Upper lobe of left lung (tissue), 6 donors: ENCODE measurements at regions not wholly inside any gene's neighbourhood (a gene's known extent, or its start where the extent isn't known, plus 50 kb on each side); places are given as distances from the start of the nearest gene placed in this dataset.

Experiments
- ATAC-seq, 2 donors: fragments of 200-7000 bp; cut with Tn5 transposase; one replicate each; pipeline ENCODE4 v1.9.1; 2022; ENCODE audit warnings: mild to moderate bottlenecking in 2 of 2, moderate library complexity in 2 of 2; ENCODE audit not compliant: low FRiP score in 2 of 2
- DNase-seq, 2 donors: peaks; one replicate each; pipeline ENCODE4 v3.0.0-alpha.2; 2019 to 2020
- H3K27ac ChIP-seq, 4 donors: fragments of 200-600 bp; sonication (generic); one replicate each; pipeline ENCODE4 v1.5.1; 2016 to 2019
- H3K27me3 ChIP-seq, 4 donors: fragments of 200-600 bp; sonication (generic); one replicate each; pipeline ENCODE4 v1.5.1; 2017 to 2019
- H3K36me3 ChIP-seq, 4 donors: fragments of 200-600 bp; sonication (generic); one replicate each; pipeline ENCODE4 v1.5.1; 2016 to 2019
- H3K4me1 ChIP-seq, 4 donors: fragments of 200-600 bp; sonication (generic); one replicate each; pipeline ENCODE4 v1.5.1; 2018 to 2019
- H3K4me3 ChIP-seq, 4 donors: fragments of 200-600 bp; sonication (generic); one replicate each; pipeline ENCODE4 v1.5.1; 2017 to 2019; ENCODE audit warnings: mild to moderate bottlenecking in 2 of 4, moderate library complexity in 1 of 4
- H3K9me3 ChIP-seq, 4 donors: fragments of 200-600 bp; sonication (generic); one replicate each; pipeline ENCODE4 v1.5.1; 2018 to 2019
- EP300 ChIP-seq, 4 donors: sonication (generic); formaldehyde crosslinking; IDR thresholded peaks; one replicate each; pipeline ENCODE4 v1.5.1; 2017; ENCODE audit warnings: antibody characterized with exemption in 4 of 4, control low read depth in 2 of 4
- POLR2A ChIP-seq, 4 donors: fragments of 450-650 bp; IDR thresholded peaks; one replicate each; pipeline ENCODE4 v1.5.1; 2016 to 2017; ENCODE audit warnings: antibody characterized with exemption in 4 of 4, mild to moderate bottlenecking in 2 of 4
- POLR2AphosphoS5 ChIP-seq, 2 donors: sonication (generic); formaldehyde crosslinking; IDR thresholded peaks; one replicate each; pipeline ENCODE4 v1.5.1; 2017; ENCODE audit warnings: antibody characterized with exemption in 2 of 2
- WGBS, 2 donors: methylation state at CpG; one replicate each; pipeline ENCODE4 v1.1.5; 2017 to 2018; 5-methylcytosine and 5-hydroxymethylcytosine counted together
- TF ChIP-seq, protein P1 (sequence below), 6 experiments: fragments of 450-650 bp in 4 of 6; fragments of 200-600 bp in 2 of 6; sonication (generic) in 2 of 6; IDR thresholded peaks; one replicate each; pipeline ENCODE4 v1.5.1; 2016 to 2019; ENCODE audit warnings: antibody characterized with exemption in 6 of 6
- donor health status: DM: no; HTN: no; CAD: no; lungs with moderate emphysema.
- donor health status: DM: no; HTN: yes; CAD: no; lungs with severe emphysema.

DNA sequence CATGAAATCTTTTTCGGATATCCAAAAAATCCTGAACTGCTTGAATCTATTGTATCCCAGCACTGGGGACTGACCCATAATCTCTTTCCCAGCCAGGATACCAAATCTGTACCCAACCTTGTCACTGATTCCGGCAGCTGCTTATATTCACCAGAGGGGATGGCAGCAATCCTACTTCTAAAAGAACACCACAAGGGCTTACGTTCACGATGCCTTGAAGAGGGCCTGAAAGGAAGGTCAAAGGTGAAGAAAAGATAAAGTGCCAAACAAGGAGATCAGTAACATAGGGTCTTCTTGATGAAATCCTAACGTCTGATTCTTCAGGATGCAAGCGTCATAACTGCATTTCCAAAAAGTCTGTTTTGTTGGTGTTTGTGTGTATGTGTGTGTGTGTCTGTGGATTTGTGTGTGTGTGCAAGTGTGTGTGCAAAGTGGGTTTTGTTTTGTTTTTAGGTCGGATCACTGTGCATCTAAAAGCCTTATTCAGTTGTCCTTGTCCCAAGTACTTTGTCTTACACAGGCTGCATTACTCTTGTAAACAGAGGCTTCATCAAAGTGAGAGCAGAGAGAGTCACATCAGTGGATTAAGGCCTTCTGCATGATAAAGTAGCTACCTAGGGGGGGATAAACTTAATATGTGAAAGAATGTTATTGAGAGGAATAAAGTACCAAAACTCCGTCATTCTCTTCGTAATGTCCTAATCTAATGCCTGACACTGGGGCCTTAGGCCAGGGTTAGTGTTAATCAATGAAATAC is 179.3 kb downstream of the BARHL2 start:
- Histone ChIP-seq H3K4me1 (no peaks in the 10 kb centered on the region), H3K36me3 (no peaks in the 10 kb centered on the region), H3K9me3 (no peaks in the 10 kb centered on the region), H3K27ac (no peak overlapping the region), H3K27me3 (no peaks in the 10 kb centered on the region), H3K4me3 (no peak overlapping the region)
- 63 to 75% methylated on average over 9 of the region's 9 CpGs for WGBS, 2 donors
- ATAC-seq (no peak), DNase-seq (no peak)
- TF ChIP-seq POLR2AphosphoS5 (IDR thresholded peaks at IDR 0.05) (no peak), POLR2A (IDR thresholded peaks at IDR 0.05) (no peak), EP300 (IDR thresholded peaks at IDR 0.05) (no peak)
- TF ChIP-seq, protein P1, sequence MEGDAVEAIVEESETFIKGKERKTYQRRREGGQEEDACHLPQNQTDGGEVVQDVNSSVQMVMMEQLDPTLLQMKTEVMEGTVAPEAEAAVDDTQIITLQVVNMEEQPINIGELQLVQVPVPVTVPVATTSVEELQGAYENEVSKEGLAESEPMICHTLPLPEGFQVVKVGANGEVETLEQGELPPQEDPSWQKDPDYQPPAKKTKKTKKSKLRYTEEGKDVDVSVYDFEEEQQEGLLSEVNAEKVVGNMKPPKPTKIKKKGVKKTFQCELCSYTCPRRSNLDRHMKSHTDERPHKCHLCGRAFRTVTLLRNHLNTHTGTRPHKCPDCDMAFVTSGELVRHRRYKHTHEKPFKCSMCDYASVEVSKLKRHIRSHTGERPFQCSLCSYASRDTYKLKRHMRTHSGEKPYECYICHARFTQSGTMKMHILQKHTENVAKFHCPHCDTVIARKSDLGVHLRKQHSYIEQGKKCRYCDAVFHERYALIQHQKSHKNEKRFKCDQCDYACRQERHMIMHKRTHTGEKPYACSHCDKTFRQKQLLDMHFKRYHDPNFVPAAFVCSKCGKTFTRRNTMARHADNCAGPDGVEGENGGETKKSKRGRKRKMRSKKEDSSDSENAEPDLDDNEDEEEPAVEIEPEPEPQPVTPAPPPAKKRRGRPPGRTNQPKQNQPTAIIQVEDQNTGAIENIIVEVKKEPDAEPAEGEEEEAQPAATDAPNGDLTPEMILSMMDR (IDR thresholded peaks at IDR 0.05): no peak

DNA sequence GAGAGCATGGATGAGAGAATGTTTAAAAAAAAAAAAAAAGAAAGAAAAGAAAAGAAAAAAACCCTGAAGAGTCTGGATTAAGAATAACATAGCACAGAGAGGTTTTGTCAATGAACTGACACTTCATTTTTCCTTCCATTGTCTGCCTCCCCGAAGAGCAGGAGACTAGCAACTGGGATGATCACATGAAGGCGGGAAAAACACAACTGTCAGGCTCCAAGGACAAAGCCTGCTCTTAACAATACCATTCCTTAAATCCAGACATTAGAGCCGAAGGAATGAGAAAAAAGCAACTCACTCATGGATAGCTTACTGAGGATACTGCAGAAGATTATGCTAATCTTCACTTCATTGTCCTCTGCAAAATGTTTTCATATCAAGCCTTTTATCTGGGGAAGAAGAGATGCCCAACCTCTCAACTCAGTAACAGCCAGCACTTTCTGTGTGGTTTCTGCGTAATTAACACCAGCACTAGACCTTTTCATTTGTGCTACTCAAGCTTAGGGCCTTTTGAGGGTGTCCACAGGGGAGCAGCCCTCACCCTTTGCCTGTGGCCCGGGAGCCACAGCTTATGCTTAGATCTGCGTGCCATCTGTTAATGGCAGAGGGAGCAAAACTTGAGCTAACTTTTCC is 182.3 kb downstream of the BARHL2 start:
- H3K9me3 ChIP-seq: no peaks in the 10 kb centered on the region
- TF ChIP-seq POLR2A (IDR thresholded peaks at IDR 0.05): no peak
- TF ChIP-seq, protein P1 (IDR thresholded peaks at IDR 0.05): no peak
- no peak for TF ChIP-seq POLR2AphosphoS5 (IDR thresholded peaks at IDR 0.05)
- TF ChIP-seq EP300 (IDR thresholded peaks at IDR 0.05): no peak
- ATAC-seq: no peak

DNA sequence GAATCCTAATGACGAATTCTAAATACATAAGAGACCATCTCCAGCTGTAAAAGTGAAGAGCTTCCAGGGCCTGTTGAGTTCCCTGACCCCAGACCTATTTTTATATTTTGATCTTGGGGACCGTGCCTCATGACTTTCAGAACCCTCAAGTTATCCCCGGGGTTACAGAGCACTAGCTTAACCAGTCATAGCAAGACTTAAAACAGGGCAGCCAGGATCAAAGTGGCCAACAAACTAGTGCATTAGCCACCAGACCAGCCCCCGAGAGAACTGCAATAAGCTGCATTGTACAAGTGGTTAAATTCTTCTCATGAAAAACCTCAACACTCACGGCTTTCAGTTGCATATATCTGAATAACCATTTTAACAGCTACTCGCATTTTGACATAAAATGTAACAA is 183.0 kb downstream of the BARHL2 start:
- H3K27me3 ChIP-seq: no peaks in the 10 kb centered on the region
- H3K4me3 ChIP-seq: no peak overlapping the region
- no peak for DNase-seq
- no peak for ATAC-seq
- WGBS, 2 donors: 71 to 75% methylated on average over 6 of the region's 6 CpGs
- no peaks in the 10 kb centered on the region for H3K36me3 ChIP-seq
- no peaks in the 10 kb centered on the region for H3K9me3 ChIP-seq
- H3K4me1 ChIP-seq: no peaks in the 10 kb centered on the region
- H3K27ac ChIP-seq: no peak overlapping the region
- TF ChIP-seq, protein P1 (IDR thresholded peaks at IDR 0.05): no peak
- TF ChIP-seq POLR2AphosphoS5 (IDR thresholded peaks at IDR 0.05) (no peak), EP300 (IDR thresholded peaks at IDR 0.05) (no peak), POLR2A (IDR thresholded peaks at IDR 0.05) (no peak)

More for the DNA sequence above, 182.3 kb downstream of the BARHL2 start:
- H3K4me1 ChIP-seq: no peaks in the 10 kb centered on the region
- H3K36me3 ChIP-seq: no peaks in the 10 kb centered on the region
- H3K27me3 ChIP-seq: no peaks in the 10 kb centered on the region
- H3K4me3 ChIP-seq: no peak overlapping the region
- WGBS, 2 donors: 51 to 65% methylated on average over 6 of the region's 6 CpGs
- no peak overlapping the region for H3K27ac ChIP-seq
- no peak for DNase-seq

DNA sequence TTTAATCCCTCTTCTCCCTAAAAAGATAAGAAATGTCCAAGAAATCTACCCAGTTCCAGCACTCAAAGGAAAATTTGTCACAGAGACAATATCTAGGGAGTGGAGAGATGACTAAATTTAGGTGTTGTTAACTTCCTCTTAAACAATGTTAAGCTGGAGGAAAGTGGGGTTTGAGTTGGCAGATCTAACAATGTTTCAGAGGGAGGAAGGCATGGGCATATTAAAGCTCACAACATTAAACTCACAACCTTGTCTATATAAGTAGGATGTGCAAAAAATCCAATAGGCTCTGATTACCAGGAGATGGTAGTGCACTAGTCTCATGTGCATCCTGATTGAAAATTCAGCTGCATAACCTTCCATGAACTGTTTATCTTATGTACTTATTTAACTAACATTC is 190.1 kb downstream of the BARHL2 start:
- Histone ChIP-seq H3K27me3 (no peaks in the 10 kb centered on the region), H3K36me3 (no peaks in the 10 kb centered on the region), H3K4me3 (no peak overlapping the region), H3K4me1 (no peaks in the 10 kb centered on the region), H3K9me3 (no peaks in the 10 kb centered on the region), H3K27ac (no peak overlapping the region)
- DNase-seq: no peak
- no peak for ATAC-seq
- TF ChIP-seq POLR2AphosphoS5 (IDR thresholded peaks at IDR 0.05): no peak
- no peak for TF ChIP-seq EP300 (IDR thresholded peaks at IDR 0.05)
- TF ChIP-seq, protein P1 (IDR thresholded peaks at IDR 0.05): no peak
- no peak for TF ChIP-seq POLR2A (IDR thresholded peaks at IDR 0.05)

DNA sequence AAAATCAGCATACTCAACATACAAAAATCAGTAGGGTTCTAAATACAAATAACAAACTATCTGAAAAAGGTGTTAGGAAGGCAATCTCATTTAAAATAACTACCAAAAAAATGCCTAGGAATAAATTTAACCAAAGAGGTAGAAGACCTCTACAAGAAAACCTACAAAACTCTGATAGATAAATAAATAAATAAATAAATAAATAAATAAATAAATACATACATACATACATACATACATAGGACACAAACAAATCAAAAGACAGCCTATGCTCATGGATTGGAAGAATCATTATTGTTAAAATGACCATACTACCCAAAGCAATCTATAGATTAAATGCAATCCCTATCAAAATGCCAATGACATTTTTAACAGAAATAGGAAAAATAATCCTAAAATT is 194.7 kb downstream of the BARHL2 start:
- ATAC-seq (no peak), DNase-seq (no peak)
- Histone ChIP-seq H3K4me3 (no peak overlapping the region), H3K36me3 (no peaks in the 10 kb centered on the region), H3K9me3 (peaks cover 0 to 5% (median 0%) of the 10 kb centered on the region in 4 donors), H3K27ac (no peak overlapping the region), H3K4me1 (no peaks in the 10 kb centered on the region), H3K27me3 (no peaks in the 10 kb centered on the region)
- TF ChIP-seq EP300 (IDR thresholded peaks at IDR 0.05): no peak
- TF ChIP-seq, protein P1 (IDR thresholded peaks at IDR 0.05): no peak
- TF ChIP-seq POLR2A (IDR thresholded peaks at IDR 0.05): no peak
- no peak for TF ChIP-seq POLR2AphosphoS5 (IDR thresholded peaks at IDR 0.05)
